Liver (tissue), 3 donors: ENCODE measurements at regions not wholly inside any gene's neighbourhood (a gene's known extent, or its start where the extent isn't known, plus 50 kb on each side); places are given as distances from the start of the nearest gene placed in this dataset.
"Not testable (repeated sequence)": the region's sequence is repeated elsewhere in the genome, so short reads cannot be mapped to it uniquely, and the experiment has no call there.

Source experiments
- EGR1 ChIP-seq, 2 donors: IDR thresholded peaks; 2 replicates each; pipeline ENCODE4 v1.6.1; 2016 to 2018; ENCODE audit warnings: antibody characterized with exemption in 2 of 2, low read depth in 2 of 2
- FOXA1 ChIP-seq: IDR thresholded peaks from 2 replicates; pipeline ENCODE4 v1.6.1; 2016; ENCODE audit warnings: antibody characterized with exemption
- GABPA ChIP-seq, 2 donors: IDR thresholded peaks in 1 of 2; conservative IDR thresholded peaks in 1 of 2; 2 replicates each; pipeline ENCODE4 v1.6.1; 2016; ENCODE audit warnings: antibody characterized with exemption in 2 of 2, mild to moderate bottlenecking in 1 of 2, moderate library complexity in 1 of 2
- JUND ChIP-seq, 2 donors: IDR thresholded peaks; 2 replicates each; pipeline ENCODE4 v1.6.1; 2016; ENCODE audit warnings: antibody characterized with exemption in 2 of 2
- RAD21 ChIP-seq, 2 donors: IDR thresholded peaks; 2 replicates each; pipeline ENCODE4 v1.6.1; 2016; ENCODE audit warnings: antibody characterized with exemption in 2 of 2, mild to moderate bottlenecking in 2 of 2
- SP1 ChIP-seq: IDR thresholded peaks from 2 replicates; pipeline ENCODE4 v1.6.1; 2018; ENCODE audit warnings: antibody characterized with exemption, mild to moderate bottlenecking
- TAF1 ChIP-seq: conservative IDR thresholded peaks from 2 replicates; pipeline ENCODE4 v1.6.1; 2016; ENCODE audit warnings: antibody characterized with exemption, mild to moderate bottlenecking
- YY1 ChIP-seq: IDR thresholded peaks from 2 replicates; pipeline ENCODE4 v1.6.1; 2016; ENCODE audit warnings: antibody characterized with exemption, mild to moderate bottlenecking
- TF ChIP-seq, protein P1 (sequence below): fragments of 150-350 bp; IDR thresholded peaks from 2 replicates; pipeline ENCODE4 v1.5.1; 2017; ENCODE audit warnings: improper control_type of control experiment, low read depth, low read length; ENCODE audit not compliant: missing input control
- TF ChIP-seq, protein P2 (sequence below): IDR thresholded peaks from 2 replicates; pipeline ENCODE4 v1.6.1; 2016; ENCODE audit warnings: antibody characterized with exemption
- TF ChIP-seq, protein P3 (sequence below): IDR thresholded peaks from 2 replicates; pipeline ENCODE4 v1.6.1; 2016; ENCODE audit warnings: antibody characterized with exemption, mild to moderate bottlenecking
- TF ChIP-seq, protein P4 (sequence below): IDR thresholded peaks from 2 replicates; pipeline ENCODE4 v1.6.1; 2016; ENCODE audit warnings: antibody characterized with exemption
- donor health status: healthy.
- donor health status: healthy.

DNA sequence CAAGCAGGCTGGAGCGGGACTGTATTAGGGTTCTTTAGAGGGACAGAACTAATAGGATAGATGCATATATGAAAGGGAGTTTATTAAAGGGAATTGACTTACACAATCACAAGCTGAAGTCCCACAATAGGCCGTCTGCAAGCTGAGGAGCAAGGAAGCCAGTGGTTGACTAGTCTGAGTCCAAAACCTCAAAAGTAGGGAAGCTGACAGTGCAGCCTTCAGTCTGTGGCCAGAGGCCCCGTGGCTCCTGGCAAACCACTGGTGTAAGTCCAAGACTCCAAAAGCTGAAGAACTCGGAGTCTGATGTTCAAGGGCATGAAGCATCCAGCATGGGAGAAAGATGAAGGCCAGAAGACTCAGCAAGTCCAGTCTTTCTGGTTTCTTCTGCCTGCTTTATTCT lies 281.8 kb downstream of the QKI start:
- TF ChIP-seq, protein P1, sequence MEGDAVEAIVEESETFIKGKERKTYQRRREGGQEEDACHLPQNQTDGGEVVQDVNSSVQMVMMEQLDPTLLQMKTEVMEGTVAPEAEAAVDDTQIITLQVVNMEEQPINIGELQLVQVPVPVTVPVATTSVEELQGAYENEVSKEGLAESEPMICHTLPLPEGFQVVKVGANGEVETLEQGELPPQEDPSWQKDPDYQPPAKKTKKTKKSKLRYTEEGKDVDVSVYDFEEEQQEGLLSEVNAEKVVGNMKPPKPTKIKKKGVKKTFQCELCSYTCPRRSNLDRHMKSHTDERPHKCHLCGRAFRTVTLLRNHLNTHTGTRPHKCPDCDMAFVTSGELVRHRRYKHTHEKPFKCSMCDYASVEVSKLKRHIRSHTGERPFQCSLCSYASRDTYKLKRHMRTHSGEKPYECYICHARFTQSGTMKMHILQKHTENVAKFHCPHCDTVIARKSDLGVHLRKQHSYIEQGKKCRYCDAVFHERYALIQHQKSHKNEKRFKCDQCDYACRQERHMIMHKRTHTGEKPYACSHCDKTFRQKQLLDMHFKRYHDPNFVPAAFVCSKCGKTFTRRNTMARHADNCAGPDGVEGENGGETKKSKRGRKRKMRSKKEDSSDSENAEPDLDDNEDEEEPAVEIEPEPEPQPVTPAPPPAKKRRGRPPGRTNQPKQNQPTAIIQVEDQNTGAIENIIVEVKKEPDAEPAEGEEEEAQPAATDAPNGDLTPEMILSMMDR = not testable (repeated sequence)
- TF ChIP-seq YY1; EGR1 (IDR thresholded peaks at IDR 0.05; ENCODE audit: low read depth in 2 of 2); RAD21 (IDR thresholded peaks at IDR 0.05); GABPA (IDR thresholded peaks at IDR 0.05 in 1 of 2, conservative IDR thresholded peaks at IDR 0.05 in 1 of 2); FOXA1; TAF1; SP1; JUND (IDR thresholded peaks at IDR 0.05): not testable (repeated sequence)
- TF ChIP-seq, protein P2, sequence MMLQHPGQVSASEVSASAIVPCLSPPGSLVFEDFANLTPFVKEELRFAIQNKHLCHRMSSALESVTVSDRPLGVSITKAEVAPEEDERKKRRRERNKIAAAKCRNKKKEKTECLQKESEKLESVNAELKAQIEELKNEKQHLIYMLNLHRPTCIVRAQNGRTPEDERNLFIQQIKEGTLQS = not testable (repeated sequence)
- TF ChIP-seq, protein P3, sequence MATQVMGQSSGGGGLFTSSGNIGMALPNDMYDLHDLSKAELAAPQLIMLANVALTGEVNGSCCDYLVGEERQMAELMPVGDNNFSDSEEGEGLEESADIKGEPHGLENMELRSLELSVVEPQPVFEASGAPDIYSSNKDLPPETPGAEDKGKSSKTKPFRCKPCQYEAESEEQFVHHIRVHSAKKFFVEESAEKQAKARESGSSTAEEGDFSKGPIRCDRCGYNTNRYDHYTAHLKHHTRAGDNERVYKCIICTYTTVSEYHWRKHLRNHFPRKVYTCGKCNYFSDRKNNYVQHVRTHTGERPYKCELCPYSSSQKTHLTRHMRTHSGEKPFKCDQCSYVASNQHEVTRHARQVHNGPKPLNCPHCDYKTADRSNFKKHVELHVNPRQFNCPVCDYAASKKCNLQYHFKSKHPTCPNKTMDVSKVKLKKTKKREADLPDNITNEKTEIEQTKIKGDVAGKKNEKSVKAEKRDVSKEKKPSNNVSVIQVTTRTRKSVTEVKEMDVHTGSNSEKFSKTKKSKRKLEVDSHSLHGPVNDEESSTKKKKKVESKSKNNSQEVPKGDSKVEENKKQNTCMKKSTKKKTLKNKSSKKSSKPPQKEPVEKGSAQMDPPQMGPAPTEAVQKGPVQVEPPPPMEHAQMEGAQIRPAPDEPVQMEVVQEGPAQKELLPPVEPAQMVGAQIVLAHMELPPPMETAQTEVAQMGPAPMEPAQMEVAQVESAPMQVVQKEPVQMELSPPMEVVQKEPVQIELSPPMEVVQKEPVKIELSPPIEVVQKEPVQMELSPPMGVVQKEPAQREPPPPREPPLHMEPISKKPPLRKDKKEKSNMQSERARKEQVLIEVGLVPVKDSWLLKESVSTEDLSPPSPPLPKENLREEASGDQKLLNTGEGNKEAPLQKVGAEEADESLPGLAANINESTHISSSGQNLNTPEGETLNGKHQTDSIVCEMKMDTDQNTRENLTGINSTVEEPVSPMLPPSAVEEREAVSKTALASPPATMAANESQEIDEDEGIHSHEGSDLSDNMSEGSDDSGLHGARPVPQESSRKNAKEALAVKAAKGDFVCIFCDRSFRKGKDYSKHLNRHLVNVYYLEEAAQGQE = not testable (repeated sequence)
- TF ChIP-seq, protein P4, sequence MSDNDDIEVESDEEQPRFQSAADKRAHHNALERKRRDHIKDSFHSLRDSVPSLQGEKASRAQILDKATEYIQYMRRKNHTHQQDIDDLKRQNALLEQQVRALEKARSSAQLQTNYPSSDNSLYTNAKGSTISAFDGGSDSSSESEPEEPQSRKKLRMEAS = not testable (repeated sequence)
